ENCODE measurements at regions not wholly inside any gene's neighbourhood (a gene's known extent, or its start where the extent isn't known, plus 50 kb on each side); places are given as distances from the start of the nearest gene placed in this dataset.

DNA sequence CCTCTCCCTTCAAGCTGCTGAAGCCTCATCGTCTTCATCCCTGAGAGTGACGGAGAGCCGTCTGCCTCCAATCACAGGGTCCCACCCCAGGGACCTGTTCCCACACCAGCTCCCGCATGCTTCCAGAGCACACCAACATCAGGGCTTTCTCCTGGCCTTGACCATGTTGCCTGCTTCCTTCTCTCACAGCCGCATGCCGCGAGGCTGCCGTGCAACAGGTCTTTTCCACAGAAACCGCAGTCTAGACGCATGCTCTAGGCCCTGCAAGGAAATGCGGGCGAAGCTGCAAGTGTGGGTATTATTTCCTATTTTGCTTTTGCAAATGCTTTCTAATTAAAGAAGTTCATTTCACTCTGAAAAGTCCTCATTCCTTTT lies 277.8 kb downstream of the EIPR1 start:
- intact Hi-C loops (cut with DNase I; ENCODE audit: low total_unique reads), result no loop called here
- H3K27ac ChIP-seq, result no peak overlapping the region
- no peak overlapping the region for H3K4me3 ChIP-seq
- H3K4me1 ChIP-seq, result no peaks in the 10 kb centered on the region
- no peaks in the 10 kb centered on the region for H3K9me3 ChIP-seq
- TF ChIP-seq POLR2A (IDR thresholded peaks at IDR 0.05), result no peak
- no peaks in the 10 kb centered on the region for H3K36me3 ChIP-seq
- 70 to 82% (median 81%) methylated on average over 12 of the region's 12 CpGs for WGBS, 5 donors
- peaks cover 0 to 31% (median 0%) of the 10 kb centered on the region in 7 donors for H3K27me3 ChIP-seq (replicated peaks in 1 of 7)
- peak; percentile 67 for DNase-seq

DNA sequence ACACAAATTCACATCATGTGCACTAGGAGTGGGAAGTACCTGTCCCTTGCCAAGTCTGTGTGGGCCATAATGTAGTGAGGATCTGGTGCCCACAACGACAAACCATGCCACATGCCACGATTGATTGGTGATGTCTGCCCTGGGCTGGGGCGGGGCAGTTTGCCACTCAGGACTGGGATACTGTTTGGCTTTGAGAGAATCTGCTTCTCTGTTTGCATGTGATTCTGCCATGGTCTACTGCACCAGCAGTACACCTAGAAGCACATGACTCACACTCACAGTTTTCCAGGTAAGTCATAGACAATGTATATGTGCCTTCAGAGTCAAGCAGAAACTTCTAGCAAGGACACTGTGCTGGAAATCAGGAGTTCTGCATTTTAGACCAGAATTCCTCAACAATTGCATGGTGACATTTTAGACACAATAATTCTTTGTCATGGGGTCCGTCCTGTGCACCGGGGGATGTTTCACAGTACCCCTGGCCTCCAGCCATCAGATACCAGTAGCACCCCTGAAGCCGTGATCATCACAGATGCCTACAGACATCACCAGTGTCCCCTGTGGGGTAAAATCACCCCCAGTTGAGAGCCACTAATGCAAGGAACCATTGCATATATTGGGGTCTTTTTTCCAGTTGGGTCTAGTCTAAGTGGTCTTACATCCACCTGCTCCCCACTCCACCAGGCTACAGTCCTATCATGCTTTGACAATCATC lies 278.3 kb downstream of the EIPR1 start:
- peaks cover 0 to 31% (median 0%) of the 10 kb centered on the region in 7 donors for H3K27me3 ChIP-seq (replicated peaks in 1 of 7)

DNA sequence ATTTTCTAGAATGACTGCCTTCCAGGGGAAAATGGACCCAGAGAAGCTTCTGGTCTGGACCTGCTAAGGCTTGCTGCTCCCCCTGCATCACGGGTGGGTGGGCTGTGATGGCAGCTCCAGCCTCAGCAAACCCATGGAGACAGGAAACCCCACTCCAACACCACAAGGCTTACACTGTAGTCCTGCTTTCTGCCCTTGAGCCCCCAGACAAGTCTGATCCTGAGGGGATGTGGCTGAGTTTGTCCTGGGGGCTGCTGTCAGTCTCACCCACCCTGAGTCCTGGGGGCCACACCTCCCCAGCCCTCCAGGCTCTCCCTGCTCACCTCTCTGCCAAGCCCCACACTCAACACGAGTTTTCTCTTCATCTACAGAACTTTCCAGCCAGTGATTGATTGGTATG lies 279.4 kb downstream of the EIPR1 start:
- H3K27me3 ChIP-seq (replicated peaks in 1 of 7), result peaks cover 0 to 31% (median 0%) of the 10 kb centered on the region in 7 donors
- WGBS, 5 donors, result 57 to 84% (median 64%) methylated on average over 2 of the region's 2 CpGs
- intact Hi-C loops (cut with DNase I; ENCODE audit: low total_unique reads), result no loop called here
- H3K36me3 ChIP-seq, result no peaks in the 10 kb centered on the region
- no peaks in the 10 kb centered on the region for H3K9me3 ChIP-seq
- no peak for TF ChIP-seq POLR2A (IDR thresholded peaks at IDR 0.05)
- TF ChIP-seq, protein P1, sequence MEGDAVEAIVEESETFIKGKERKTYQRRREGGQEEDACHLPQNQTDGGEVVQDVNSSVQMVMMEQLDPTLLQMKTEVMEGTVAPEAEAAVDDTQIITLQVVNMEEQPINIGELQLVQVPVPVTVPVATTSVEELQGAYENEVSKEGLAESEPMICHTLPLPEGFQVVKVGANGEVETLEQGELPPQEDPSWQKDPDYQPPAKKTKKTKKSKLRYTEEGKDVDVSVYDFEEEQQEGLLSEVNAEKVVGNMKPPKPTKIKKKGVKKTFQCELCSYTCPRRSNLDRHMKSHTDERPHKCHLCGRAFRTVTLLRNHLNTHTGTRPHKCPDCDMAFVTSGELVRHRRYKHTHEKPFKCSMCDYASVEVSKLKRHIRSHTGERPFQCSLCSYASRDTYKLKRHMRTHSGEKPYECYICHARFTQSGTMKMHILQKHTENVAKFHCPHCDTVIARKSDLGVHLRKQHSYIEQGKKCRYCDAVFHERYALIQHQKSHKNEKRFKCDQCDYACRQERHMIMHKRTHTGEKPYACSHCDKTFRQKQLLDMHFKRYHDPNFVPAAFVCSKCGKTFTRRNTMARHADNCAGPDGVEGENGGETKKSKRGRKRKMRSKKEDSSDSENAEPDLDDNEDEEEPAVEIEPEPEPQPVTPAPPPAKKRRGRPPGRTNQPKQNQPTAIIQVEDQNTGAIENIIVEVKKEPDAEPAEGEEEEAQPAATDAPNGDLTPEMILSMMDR (IDR thresholded peaks at IDR 0.05 in 8 of 11, conservative IDR thresholded peaks at IDR 0.05 in 3 of 11), result no peak
- TF ChIP-seq POLR2AphosphoS5 (IDR thresholded peaks at IDR 0.05), result no peak
- no peaks in the 10 kb centered on the region for H3K4me1 ChIP-seq
- H3K27ac ChIP-seq, result no peak overlapping the region
- no peak overlapping the region for H3K4me3 ChIP-seq
- peak; percentile 27 for DNase-seq

More for the DNA sequence above, 278.3 kb downstream of the EIPR1 start:
- TF ChIP-seq, protein P1 (IDR thresholded peaks at IDR 0.05 in 8 of 11, conservative IDR thresholded peaks at IDR 0.05 in 3 of 11), result no peak
- TF ChIP-seq POLR2A (IDR thresholded peaks at IDR 0.05) (no peak), POLR2AphosphoS5 (IDR thresholded peaks at IDR 0.05) (no peak)
- Histone ChIP-seq H3K27ac (no peak overlapping the region), H3K36me3 (no peaks in the 10 kb centered on the region), H3K9me3 (no peaks in the 10 kb centered on the region), H3K4me3 (no peak overlapping the region), H3K4me1 (no peaks in the 10 kb centered on the region)
- intact Hi-C loops (cut with DNase I; ENCODE audit: low total_unique reads), result no loop called here
- WGBS, 5 donors, result 85 to 98% (median 93%) methylated on average over 6 of the region's 6 CpGs
- no peak for DNase-seq

DNA sequence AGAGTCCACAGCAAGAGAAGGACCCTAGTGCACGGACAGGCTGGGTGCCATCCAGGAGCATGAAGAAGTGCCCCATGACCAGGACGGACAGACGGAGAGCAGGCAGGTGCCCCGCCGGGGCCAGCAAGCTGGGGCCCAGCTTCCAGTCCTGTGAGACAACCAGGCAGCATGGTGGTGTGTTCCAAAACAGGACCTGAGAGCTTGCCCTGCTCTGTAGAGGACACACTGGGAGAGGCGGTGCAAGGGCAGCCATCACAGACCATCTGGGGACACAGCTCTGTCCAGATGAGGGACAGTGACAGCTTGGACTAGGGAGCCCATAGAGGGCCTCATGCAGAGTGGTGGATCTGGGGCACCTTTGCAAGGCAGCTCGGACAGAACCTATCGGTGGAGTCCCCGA lies 279.8 kb downstream of the EIPR1 start:
- Histone ChIP-seq H3K27me3 (replicated peaks in 1 of 7) (peaks cover 0 to 31% (median 0%) of the 10 kb centered on the region in 7 donors), H3K4me3 (no peak overlapping the region), H3K27ac (no peak overlapping the region), H3K36me3 (no peaks in the 10 kb centered on the region), H3K4me1 (no peaks in the 10 kb centered on the region), H3K9me3 (no peaks in the 10 kb centered on the region)
- TF ChIP-seq POLR2A (IDR thresholded peaks at IDR 0.05), result no peak
- no peak for TF ChIP-seq POLR2AphosphoS5 (IDR thresholded peaks at IDR 0.05)
- TF ChIP-seq, protein P1 (IDR thresholded peaks at IDR 0.05 in 8 of 11, conservative IDR thresholded peaks at IDR 0.05 in 3 of 11), result no peak
- intact Hi-C loops (cut with DNase I; ENCODE audit: low total_unique reads), result no loop called here
- peak; percentile 53 for DNase-seq
- WGBS, 5 donors, result 88 to 97% (median 95%) methylated on average over 9 of the region's 9 CpGs

Measured in spleen (tissue), 11 donors.